Colonic mucosa (tissue), 4 donors: ENCODE measurements at regions not wholly inside any gene's neighbourhood (a gene's known extent, or its start where the extent isn't known, plus 50 kb on each side); places are given as distances from the start of the nearest gene placed in this dataset.

Source experiments
- DNase-seq: peaks from one replicate; pipeline ENCODE4 v3.0.0-alpha.2; 2020
- H3K27ac ChIP-seq: fragments of 200-600 bp; one replicate; pipeline ENCODE4 v1.8.0; 2021
- H3K27me3 ChIP-seq: fragments of 200-600 bp; one replicate; pipeline ENCODE4 v1.8.0; 2021
- H3K36me3 ChIP-seq: fragments of 200-600 bp; one replicate; pipeline ENCODE4 v1.8.0; 2021
- H3K4me1 ChIP-seq: fragments of 200-600 bp; one replicate; pipeline ENCODE4 v1.8.0; 2021; ENCODE audit warnings: mild to moderate bottlenecking
- H3K4me3 ChIP-seq: fragments of 200-600 bp; one replicate; pipeline ENCODE4 v1.8.0; 2021
- H3K9ac ChIP-seq, 2 donors: one replicate each; pipeline ENCODE4 v1.7.0; 2013; ENCODE audit warnings: control low read depth in 2 of 2, low read depth in 2 of 2, low read length in 2 of 2
- H3K9me3 ChIP-seq: fragments of 200-600 bp; one replicate; pipeline ENCODE4 v1.8.0; 2021
- CTCF ChIP-seq: fragments of 200-600 bp; IDR thresholded peaks from one replicate; pipeline ENCODE4 v1.8.0; 2022; ENCODE audit warnings: antibody characterized with exemption, mild to moderate bottlenecking
- intact Hi-C: fragments of 100-400 bp; cut with DNase I; formaldehyde crosslinking; loops from one replicate; pipeline ENCODE4 v1.14.1; 2022
- donor health status: healthy.
- donor health status: DM: no; HTN: no; CAD: no.
- donor health status: DM: no; HTN: no; CAD: no.

DNA sequence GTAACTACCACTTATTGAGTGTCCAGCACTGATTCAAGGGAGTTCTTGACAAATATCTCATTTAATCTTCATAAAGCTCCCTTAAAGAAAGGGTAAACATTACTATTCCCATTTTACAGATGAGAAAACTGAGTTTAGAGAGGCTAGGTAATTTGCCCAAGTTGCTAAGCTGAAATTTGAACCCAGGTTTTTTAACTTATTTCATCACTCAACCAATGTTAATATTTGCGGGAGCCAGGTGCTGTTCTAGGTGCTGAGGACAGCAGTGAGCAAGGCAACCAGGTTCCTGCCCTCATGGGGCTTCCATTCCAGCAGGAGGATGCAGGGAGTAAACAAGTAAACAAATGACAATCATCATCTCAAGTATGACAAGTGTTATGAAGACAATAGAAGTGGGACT is 104.0 kb upstream of the LHX1 start:
- no peaks in the 10 kb centered on the region for H3K36me3 ChIP-seq
- no peaks in the 10 kb centered on the region for H3K9me3 ChIP-seq

GRCh38 chr17:36835036-36835435 is 102.2 kb upstream of the LHX1 start:
- Histone ChIP-seq H3K36me3 (no peaks in the 10 kb centered on the region), H3K9ac (no peak overlapping the region), H3K4me3 (no peak overlapping the region), H3K27ac (no peak overlapping the region), H3K4me1 (no peaks in the 10 kb centered on the region), H3K9me3 (no peaks in the 10 kb centered on the region), H3K27me3 (no peaks in the 10 kb centered on the region)
- DNase-seq = no peak
- TF ChIP-seq CTCF = no peak
- intact Hi-C loops = no loop called here

More for the DNA sequence above, 104.0 kb upstream of the LHX1 start:
- TF ChIP-seq CTCF = no peak
- no peaks in the 10 kb centered on the region for H3K27me3 ChIP-seq
- H3K4me1 ChIP-seq = no peaks in the 10 kb centered on the region
- H3K9ac ChIP-seq = no peak overlapping the region
- intact Hi-C loops = no loop called here
- DNase-seq = no peak
- no peak overlapping the region for H3K4me3 ChIP-seq
- no peak overlapping the region for H3K27ac ChIP-seq

DNA sequence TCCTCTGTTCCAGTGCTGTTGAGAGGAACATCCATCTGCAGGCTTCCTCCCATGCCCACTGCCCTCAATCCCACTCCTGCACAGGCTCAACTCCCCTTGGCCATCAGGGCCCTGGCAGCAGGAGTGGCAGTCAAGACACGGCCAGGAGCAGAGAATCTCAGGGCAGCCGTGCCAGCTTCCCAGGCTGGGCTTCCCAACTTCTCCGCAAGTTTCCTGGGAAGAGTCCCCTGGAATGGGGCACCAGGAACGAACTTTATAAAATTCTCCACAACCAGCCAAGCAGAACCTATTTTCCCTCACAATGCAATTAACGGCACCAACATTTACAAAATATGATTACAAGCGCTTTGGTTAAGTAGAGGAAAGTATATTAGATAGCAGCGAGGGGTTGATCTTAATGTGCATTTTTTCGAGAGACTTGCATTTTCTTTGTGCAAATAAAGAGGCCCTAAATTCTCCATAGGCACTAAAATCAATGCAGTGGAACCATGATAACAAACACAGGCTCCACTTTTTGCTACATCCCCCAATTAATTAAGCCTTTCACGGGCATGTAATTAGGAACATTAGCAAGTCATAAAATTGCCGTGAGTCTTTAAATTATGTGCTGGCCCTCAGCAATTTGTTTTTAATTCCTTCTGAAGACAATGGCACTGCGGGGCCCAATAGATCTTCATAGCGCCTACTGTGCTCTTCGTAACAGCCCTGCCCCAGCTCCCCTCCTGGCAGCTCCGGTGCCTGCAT is 99.9 kb upstream of the LHX1 start:
- DNase-seq = no peak
- no peaks in the 10 kb centered on the region for H3K4me1 ChIP-seq
- H3K9me3 ChIP-seq = no peaks in the 10 kb centered on the region
- intact Hi-C loops = no loop called here
- TF ChIP-seq CTCF = no peak
- H3K27ac ChIP-seq = no peak overlapping the region
- H3K36me3 ChIP-seq = no peaks in the 10 kb centered on the region
- H3K9ac ChIP-seq = no peak overlapping the region
- no peak overlapping the region for H3K4me3 ChIP-seq
- no peaks in the 10 kb centered on the region for H3K27me3 ChIP-seq

- intact Hi-C loops = no loop called here
- H3K27ac ChIP-seq = no peak overlapping the region
- no peaks in the 10 kb centered on the region for H3K36me3 ChIP-seq
Observed at GRCh38 chr17:36837939-36838272, 99.4 kb upstream of the LHX1 start.

GRCh38 chr17:36839256-36839655 is 98.0 kb upstream of the LHX1 start:
- Histone ChIP-seq H3K4me1 (no peaks in the 10 kb centered on the region), H3K27me3 (no peaks in the 10 kb centered on the region), H3K9ac (no peak overlapping the region), H3K27ac (no peak overlapping the region), H3K4me3 (no peak overlapping the region), H3K36me3 (no peaks in the 10 kb centered on the region), H3K9me3 (no peaks in the 10 kb centered on the region)
- intact Hi-C loops = no loop called here
- no peak for TF ChIP-seq CTCF
- DNase-seq = no peak

More at GRCh38 chr17:36837939-36838272, 99.4 kb upstream of the LHX1 start:
- no peaks in the 10 kb centered on the region for H3K4me1 ChIP-seq
- TF ChIP-seq CTCF = no peak
- H3K9me3 ChIP-seq = no peaks in the 10 kb centered on the region
- no peaks in the 10 kb centered on the region for H3K27me3 ChIP-seq
- no peak for DNase-seq
- H3K9ac ChIP-seq = no peak overlapping the region
- no peak overlapping the region for H3K4me3 ChIP-seq
